NB4 (cell line): ENCODE measurements at regions not wholly inside any gene's neighbourhood (a gene's known extent, or its start where the extent isn't known, plus 50 kb on each side); places are given as distances from the start of the nearest gene placed in this dataset.

Source experiments
- DNase-seq: peaks from one replicate; pipeline ENCODE4 v3.0.0; 2010; ENCODE audit warnings: low read depth
- H3K4me3 ChIP-seq: one replicate; pipeline ENCODE4 v1.5.1; 2011; ENCODE audit warnings: mild to moderate bottlenecking, low read depth, low read length, moderate library complexity
- MAX ChIP-seq: IDR thresholded peaks from 2 replicates; pipeline ENCODE4 v1.6.1; 2011; ENCODE audit warnings: low read depth, low read length
- MYC ChIP-seq: IDR thresholded peaks from 2 replicates; pipeline ENCODE4 v1.6.1; 2011; ENCODE audit warnings: low read depth, low read length
- POLR2A ChIP-seq: IDR thresholded peaks from 2 replicates; pipeline ENCODE4 v1.6.1; 2011; ENCODE audit warnings: mild to moderate bottlenecking; ENCODE audit not compliant: insufficient read length; ENCODE audit errors: extremely low read depth
- TF ChIP-seq, protein P1 (sequence below): IDR thresholded peaks from one replicate; pipeline ENCODE4 v1.5.1; 2012; ENCODE audit warnings: low read depth, low read length

GRCh38 chr4:33465565-33465964 lies 2745.4 kb downstream of the PCDH7 start:
- no peak overlapping the region for H3K4me3 ChIP-seq
- TF ChIP-seq, protein P1, sequence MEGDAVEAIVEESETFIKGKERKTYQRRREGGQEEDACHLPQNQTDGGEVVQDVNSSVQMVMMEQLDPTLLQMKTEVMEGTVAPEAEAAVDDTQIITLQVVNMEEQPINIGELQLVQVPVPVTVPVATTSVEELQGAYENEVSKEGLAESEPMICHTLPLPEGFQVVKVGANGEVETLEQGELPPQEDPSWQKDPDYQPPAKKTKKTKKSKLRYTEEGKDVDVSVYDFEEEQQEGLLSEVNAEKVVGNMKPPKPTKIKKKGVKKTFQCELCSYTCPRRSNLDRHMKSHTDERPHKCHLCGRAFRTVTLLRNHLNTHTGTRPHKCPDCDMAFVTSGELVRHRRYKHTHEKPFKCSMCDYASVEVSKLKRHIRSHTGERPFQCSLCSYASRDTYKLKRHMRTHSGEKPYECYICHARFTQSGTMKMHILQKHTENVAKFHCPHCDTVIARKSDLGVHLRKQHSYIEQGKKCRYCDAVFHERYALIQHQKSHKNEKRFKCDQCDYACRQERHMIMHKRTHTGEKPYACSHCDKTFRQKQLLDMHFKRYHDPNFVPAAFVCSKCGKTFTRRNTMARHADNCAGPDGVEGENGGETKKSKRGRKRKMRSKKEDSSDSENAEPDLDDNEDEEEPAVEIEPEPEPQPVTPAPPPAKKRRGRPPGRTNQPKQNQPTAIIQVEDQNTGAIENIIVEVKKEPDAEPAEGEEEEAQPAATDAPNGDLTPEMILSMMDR = no peak
- TF ChIP-seq POLR2A (no peak), MYC (no peak), MAX (no peak)
- no peak for DNase-seq

- TF ChIP-seq MAX (no peak), MYC (no peak), POLR2A (no peak)
- TF ChIP-seq, protein P1 = no peak
- DNase-seq = no peak
- H3K4me3 ChIP-seq = no peak overlapping the region
Measured at GRCh38 chr4:33467291-33467690, 2747.1 kb downstream of the PCDH7 start.

DNA sequence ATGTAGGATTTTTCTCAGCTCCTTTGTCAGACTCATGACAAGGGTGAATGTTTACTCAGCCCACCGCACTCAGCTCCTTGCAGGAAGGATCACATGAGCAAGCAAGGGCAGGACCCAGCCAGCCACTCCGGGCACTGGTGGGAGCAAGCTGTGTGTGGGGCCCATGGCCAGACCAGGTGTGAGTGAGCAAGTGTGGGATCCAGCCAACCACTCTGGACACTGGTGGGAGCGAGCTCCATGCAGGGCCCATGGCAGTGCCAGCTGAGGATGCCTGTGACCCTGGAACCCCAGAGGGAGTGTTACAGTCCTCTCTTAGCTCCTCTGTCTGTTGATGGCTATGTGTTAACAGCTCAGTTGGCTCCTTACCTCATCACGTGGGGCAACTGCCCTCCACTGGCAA lies 2750.6 kb downstream of the PCDH7 start:
- no peak for DNase-seq
- TF ChIP-seq POLR2A = no peak
- no peak for TF ChIP-seq MAX
- no peak for TF ChIP-seq MYC
- TF ChIP-seq, protein P1 = no peak
- no peak overlapping the region for H3K4me3 ChIP-seq

GRCh38 chr4:33477715-33478114 lies 2757.5 kb downstream of the PCDH7 start:
- H3K4me3 ChIP-seq = no peak overlapping the region
- no peak for DNase-seq
- TF ChIP-seq MYC (no peak), POLR2A (no peak), MAX (no peak)
- TF ChIP-seq, protein P1 = no peak

GRCh38 chr4:33482773-33483172 lies 2761.5 kb downstream of the ARAP2 start:
- no peak for DNase-seq
- no peak for TF ChIP-seq MAX
- no peak for TF ChIP-seq MYC
- TF ChIP-seq, protein P1 = no peak
- TF ChIP-seq POLR2A = no peak
- H3K4me3 ChIP-seq = no peak overlapping the region

DNA sequence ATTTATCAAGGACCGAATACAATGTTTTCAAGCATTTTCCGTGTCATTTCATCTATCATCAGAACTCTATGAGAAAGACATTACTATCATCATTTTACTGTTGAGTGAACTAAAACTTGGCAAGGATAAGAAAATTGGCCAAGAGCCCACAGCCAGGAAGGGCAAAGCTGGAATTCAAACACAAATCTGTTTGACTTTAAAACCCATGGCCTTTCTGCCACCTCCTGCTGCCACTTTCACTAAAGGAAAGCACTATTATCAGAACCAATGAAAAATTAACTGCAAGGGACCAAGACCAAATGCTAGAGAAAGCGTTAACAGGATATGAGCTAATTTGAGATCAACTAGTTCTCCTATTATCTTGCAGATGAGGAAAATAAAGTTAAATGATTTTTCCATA lies 2759.2 kb downstream of the ARAP2 start:
- H3K4me3 ChIP-seq = no peak overlapping the region
- DNase-seq = no peak
- TF ChIP-seq MAX = no peak
- TF ChIP-seq MYC = no peak
- TF ChIP-seq POLR2A = no peak
- TF ChIP-seq, protein P1 = no peak
